Left lung (tissue), 4 donors: ENCODE measurements at regions not wholly inside any gene's neighbourhood (a gene's known extent, or its start where the extent isn't known, plus 50 kb on each side); places are given as distances from the start of the nearest gene placed in this dataset.

ENCODE experiments used
- ATAC-seq: fragments of 200-7000 bp; cut with Tn5 transposase; one replicate; pipeline ENCODE4 v1.9.1; 2020; ENCODE audit warnings: moderate library complexity
- DNase-seq, 4 donors: peaks; one replicate each; pipeline ENCODE4 v3.0.0-alpha.2; 2013 to 2020
- H3K27ac ChIP-seq, 2 donors: fragments of 200-600 bp; sonication (generic) in 1 of 2; one replicate each; pipeline versions ENCODE4 v1.5.0 to v1.8.0; 2020 to 2021
- H3K27me3 ChIP-seq, 2 donors: fragments of 200-600 bp; sonication (generic) in 1 of 2; one replicate each; pipeline versions ENCODE4 v1.5.0 to v1.8.0; 2020 to 2021
- H3K36me3 ChIP-seq, 2 donors: fragments of 200-600 bp; sonication (generic) in 1 of 2; one replicate each; pipeline versions ENCODE4 v1.5.0 to v1.8.0; 2020 to 2021
- H3K4me1 ChIP-seq, 2 donors: fragments of 200-600 bp; one replicate each; pipeline ENCODE4 v1.8.0; 2021
- H3K4me3 ChIP-seq, 2 donors: fragments of 200-600 bp; sonication (generic) in 1 of 2; one replicate each; pipeline versions ENCODE4 v1.5.0 to v1.8.0; 2020 to 2021; ENCODE audit warnings: mild to moderate bottlenecking in 1 of 2
- H3K9me3 ChIP-seq, 2 donors: fragments of 200-600 bp; sonication (generic) in 1 of 2; one replicate each; pipeline versions ENCODE4 v1.5.0 to v1.8.0; 2020 to 2021
- CTCF ChIP-seq, 2 donors: fragments of 200-600 bp; sonication (generic) in 1 of 2; IDR thresholded peaks; one replicate each; pipeline versions ENCODE4 v1.5.0 to v1.8.0; 2021; ENCODE audit warnings: antibody characterized with exemption in 2 of 2
- intact Hi-C, 2 donors: fragments of 100-400 bp; cut with DNase I; formaldehyde crosslinking; loops; one replicate each; pipeline versions ENCODE4 v1.11.2 to v1.14.2; 2022
- donor health status: DM: no; HTN: yes; CAD: no.
- donor health status: DM: no; HTN: no; CAD: no.

- DNase-seq (no peak), ATAC-seq (no peak)
- H3K4me3 ChIP-seq = no peak overlapping the region
- no peaks in the 10 kb centered on the region for H3K9me3 ChIP-seq
- no peak overlapping the region for H3K27ac ChIP-seq
- intact Hi-C loops = no loop called here
- TF ChIP-seq CTCF (IDR thresholded peaks at IDR 0.05) = no peak
- H3K36me3 ChIP-seq = no peaks in the 10 kb centered on the region
- H3K4me1 ChIP-seq = no peaks in the 10 kb centered on the region
- H3K27me3 ChIP-seq = no peaks in the 10 kb centered on the region
Observed at GRCh38 chr2:2672249-2672648, 341.2 kb upstream of the MYT1L start.

GRCh38 chr2:2671826-2672225 lies 340.8 kb upstream of the MYT1L start:
- no peak for TF ChIP-seq CTCF (IDR thresholded peaks at IDR 0.05)
- Histone ChIP-seq H3K4me1 (no peaks in the 10 kb centered on the region), H3K9me3 (no peaks in the 10 kb centered on the region), H3K4me3 (no peak overlapping the region), H3K27me3 (no peaks in the 10 kb centered on the region), H3K27ac (no peak overlapping the region), H3K36me3 (no peaks in the 10 kb centered on the region)
- intact Hi-C loops = no loop called here
- no peak for ATAC-seq
- DNase-seq = no peak

GRCh38 chr2:2669316-2669715 lies 338.2 kb upstream of the MYT1L start:
- Histone ChIP-seq H3K4me1 (no peaks in the 10 kb centered on the region), H3K27ac (no peak overlapping the region), H3K27me3 (no peaks in the 10 kb centered on the region), H3K36me3 (no peaks in the 10 kb centered on the region), H3K4me3 (no peak overlapping the region), H3K9me3 (no peaks in the 10 kb centered on the region)
- ATAC-seq (no peak), DNase-seq (no peak)
- no peak for TF ChIP-seq CTCF (IDR thresholded peaks at IDR 0.05)
- intact Hi-C loops = no loop called here

GRCh38 chr2:2668681-2669265 lies 337.7 kb upstream of the MYT1L start:
- intact Hi-C loops = no loop called here
- ATAC-seq (no peak), DNase-seq (no peak)
- Histone ChIP-seq H3K27me3 (no peaks in the 10 kb centered on the region), H3K36me3 (no peaks in the 10 kb centered on the region), H3K4me3 (no peak overlapping the region), H3K9me3 (no peaks in the 10 kb centered on the region), H3K4me1 (no peaks in the 10 kb centered on the region), H3K27ac (no peak overlapping the region)
- no peak for TF ChIP-seq CTCF (IDR thresholded peaks at IDR 0.05)

- Histone ChIP-seq H3K4me3 (no peak overlapping the region), H3K27me3 (no peaks in the 10 kb centered on the region), H3K9me3 (no peaks in the 10 kb centered on the region), H3K4me1 (no peaks in the 10 kb centered on the region), H3K36me3 (no peaks in the 10 kb centered on the region), H3K27ac (no peak overlapping the region)
- no peak for TF ChIP-seq CTCF (IDR thresholded peaks at IDR 0.05)
- ATAC-seq (no peak), DNase-seq (no peak)
- intact Hi-C loops = no loop called here
Observed at GRCh38 chr2:2667690-2668089, 336.6 kb upstream of the MYT1L start.
